Prostate gland (tissue), 2 donors: ENCODE measurements at regions not wholly inside any gene's neighbourhood (a gene's known extent, or its start where the extent isn't known, plus 50 kb on each side); places are given as distances from the start of the nearest gene placed in this dataset.

Source experiments
- CTCF ChIP-seq, 4 experiments: fragments of 200-600 bp in 2 of 4; fragments of 450-650 bp in 2 of 4; sonication (generic) in 2 of 4; IDR thresholded peaks; 1 replicate in 3 of 4; 2 replicates in 1 of 4; pipeline ENCODE4 v1.5.1; 2016 to 2019; ENCODE audit warnings: antibody characterized with exemption in 4 of 4, mild to moderate bottlenecking in 2 of 4, moderate library complexity in 2 of 4
- POLR2A ChIP-seq: fragments of 450-650 bp; IDR thresholded peaks from one replicate; pipeline ENCODE4 v1.6.1; 2016; ENCODE audit warnings: antibody characterized with exemption, mild to moderate bottlenecking
- POLR2AphosphoS5 ChIP-seq: sonication (generic); formaldehyde crosslinking; IDR thresholded peaks from one replicate; pipeline ENCODE4 v1.6.1; 2017; ENCODE audit warnings: antibody characterized with exemption

GRCh38 chrX:867966-868647 lies 237.5 kb downstream of the SHOX start:
- TF ChIP-seq POLR2A (no peak), CTCF (IDR thresholded peaks at IDR 0.05) (no peak), POLR2AphosphoS5 (no peak)
